ENCODE measurements at regions not wholly inside any gene's neighbourhood (a gene's known extent, or its start where the extent isn't known, plus 50 kb on each side); places are given as distances from the start of the nearest gene placed in this dataset.

GRCh38 chr20:16939051-16939450 lies 190.9 kb downstream of the OTOR start:
- Mint-ChIP-seq H3K4me1 (ENCODE audit: low read depth, unreplicated experiment) (no peaks in the 10 kb centered on the region), H3K4me3 (ENCODE audit: unreplicated experiment) (no peak overlapping the region), H3K27me3 (ENCODE audit: insufficient read depth, unreplicated experiment) (no peaks in the 10 kb centered on the region), H3K27ac (ENCODE audit: unreplicated experiment) (no peak overlapping the region), H3K9me3 (ENCODE audit: unreplicated experiment) (no peaks in the 10 kb centered on the region), H3K36me3 (ENCODE audit: insufficient read depth, unreplicated experiment) (no peaks in the 10 kb centered on the region)
- intact Hi-C loops (cut with micrococcal nuclease; ENCODE audit: unreplicated experiment), result no loop called here
- ChIA-PET CTCF (no interaction called here), POLR2A (no interaction called here)
- H3K4me3 ChIP-seq (ENCODE audit: low read depth, low read length), result no peak overlapping the region
- TF ChIP-seq CTCF (IDR thresholded peaks at IDR 0.05; ENCODE audit: insufficient read depth in 1 of 2, low read depth in 1 of 2, low read length in 1 of 2, severe bottlenecking in 1 of 2, unreplicated experiment in 1 of 2), result no peak
- no peaks in the 10 kb centered on the region for H3K9me3 ChIP-seq
- no TSS peak for BruUV-seq (replicated peaks)
- H3K27me3 ChIP-seq (replicated peaks; ENCODE audit: control insufficient read depth, insufficient read depth, low read length), result no peaks in the 10 kb centered on the region
- H3K36me3 ChIP-seq (ENCODE audit: control insufficient read depth, insufficient read depth, low read length), result no peaks in the 10 kb centered on the region
- no peaks in the 10 kb centered on the region for H3K4me1 ChIP-seq
- no peak for DNase-seq

GRCh38 chr20:16940701-16941100 lies 192.5 kb downstream of the OTOR start:
- intact Hi-C loops (cut with micrococcal nuclease; ENCODE audit: unreplicated experiment), result no loop called here
- H3K9me3 Mint-ChIP-seq (ENCODE audit: unreplicated experiment), result no peaks in the 10 kb centered on the region
- DNase-seq, result no peak
- Histone ChIP-seq H3K9me3 (no peaks in the 10 kb centered on the region), H3K27me3 (replicated peaks; ENCODE audit: control insufficient read depth, insufficient read depth, low read length) (no peaks in the 10 kb centered on the region), H3K36me3 (ENCODE audit: control insufficient read depth, insufficient read depth, low read length) (no peaks in the 10 kb centered on the region), H3K4me1 (no peaks in the 10 kb centered on the region), H3K4me3 (ENCODE audit: low read depth, low read length) (no peak overlapping the region)
- no peaks in the 10 kb centered on the region for H3K36me3 Mint-ChIP-seq (ENCODE audit: insufficient read depth, unreplicated experiment)
- POLR2A ChIA-PET, result no interaction called here
- no peaks in the 10 kb centered on the region for H3K4me1 Mint-ChIP-seq (ENCODE audit: low read depth, unreplicated experiment)
- no peaks in the 10 kb centered on the region for H3K27me3 Mint-ChIP-seq (ENCODE audit: insufficient read depth, unreplicated experiment)
- CTCF ChIA-PET, result no interaction called here
- BruUV-seq (replicated peaks), result no TSS peak
- no peak for TF ChIP-seq CTCF (IDR thresholded peaks at IDR 0.05; ENCODE audit: insufficient read depth in 1 of 2, low read depth in 1 of 2, low read length in 1 of 2, severe bottlenecking in 1 of 2, unreplicated experiment in 1 of 2)
- H3K4me3 Mint-ChIP-seq (ENCODE audit: unreplicated experiment), result no peak overlapping the region
- no peak overlapping the region for H3K27ac Mint-ChIP-seq (ENCODE audit: unreplicated experiment)

- H3K4me1 Mint-ChIP-seq (ENCODE audit: low read depth, unreplicated experiment), result no peaks in the 10 kb centered on the region
Measured at GRCh38 chr20:16942051-16942450, 193.9 kb downstream of the OTOR start.

More at GRCh38 chr20:16942051-16942450, 193.9 kb downstream of the OTOR start:
- ChIA-PET POLR2A (interaction anchor here (0.5 kb wide), 1 partner anchor 103 kb away, joined by 3 read pairs; no protein-coding TSS in a partner anchor), CTCF (no interaction called here)
- Histone ChIP-seq H3K9me3 (no peaks in the 10 kb centered on the region), H3K36me3 (ENCODE audit: control insufficient read depth, insufficient read depth, low read length) (no peaks in the 10 kb centered on the region), H3K27me3 (replicated peaks; ENCODE audit: control insufficient read depth, insufficient read depth, low read length) (no peaks in the 10 kb centered on the region), H3K4me1 (no peaks in the 10 kb centered on the region), H3K4me3 (ENCODE audit: low read depth, low read length) (no peak overlapping the region)
- TF ChIP-seq CTCF (IDR thresholded peaks at IDR 0.05; ENCODE audit: insufficient read depth in 1 of 2, low read depth in 1 of 2, low read length in 1 of 2, severe bottlenecking in 1 of 2, unreplicated experiment in 1 of 2), result no peak
- Mint-ChIP-seq H3K9me3 (ENCODE audit: unreplicated experiment) (no peaks in the 10 kb centered on the region), H3K27me3 (ENCODE audit: insufficient read depth, unreplicated experiment) (no peaks in the 10 kb centered on the region), H3K36me3 (ENCODE audit: insufficient read depth, unreplicated experiment) (no peaks in the 10 kb centered on the region), H3K4me3 (ENCODE audit: unreplicated experiment) (no peak overlapping the region), H3K27ac (ENCODE audit: unreplicated experiment) (no peak overlapping the region)
- BruUV-seq (replicated peaks), result no TSS peak
- no peak for DNase-seq
- intact Hi-C loops (cut with micrococcal nuclease; ENCODE audit: unreplicated experiment), result no loop called here

All from Caco-2 (cell line).